ENCODE measurements at regions not wholly inside any gene's neighbourhood (a gene's known extent, or its start where the extent isn't known, plus 50 kb on each side); places are given as distances from the start of the nearest gene placed in this dataset.

DNA sequence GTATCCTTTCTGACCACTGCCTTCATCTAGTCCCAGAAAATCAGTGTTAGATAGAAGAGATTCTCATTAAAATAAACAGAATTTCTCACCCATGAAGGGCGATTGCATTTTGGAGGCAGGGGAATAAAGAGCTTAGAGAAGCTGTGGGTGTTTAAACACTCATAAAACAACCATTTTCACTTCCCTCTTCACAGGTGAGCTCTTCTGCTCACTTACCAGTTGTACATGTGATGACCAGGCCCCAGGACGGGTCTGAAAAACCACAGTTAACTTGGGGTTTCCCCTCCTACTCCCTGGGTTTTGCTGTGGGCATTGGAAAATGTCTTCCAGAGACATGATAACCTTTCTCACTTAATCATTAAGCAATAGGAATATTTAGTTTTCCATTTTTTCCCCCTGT lies 411.6 kb upstream of the DPP6 start:
- no peak overlapping the region for H2AFZ ChIP-seq (ENCODE audit: low read depth, low read length)
- no peak overlapping the region for H3K4me3 ChIP-seq (ENCODE audit: insufficient read depth, low read depth, low read length)
- H3K27ac Mint-ChIP-seq (ENCODE audit: unreplicated experiment), result no peak overlapping the region
- H3K27me3 ChIP-seq (ENCODE audit: insufficient read depth, low read length), result no peaks in the 10 kb centered on the region
- no peak for TF ChIP-seq CTCF (IDR thresholded peaks at IDR 0.05; ENCODE audit: insufficient read depth, low read depth, low read length)
- no peak for TF ChIP-seq EZH2 (IDR thresholded peaks at IDR 0.05; ENCODE audit: insufficient read depth, low read length)
- no peaks in the 10 kb centered on the region for H3K36me3 Mint-ChIP-seq (ENCODE audit: low read depth, unreplicated experiment)
- H3K4me3 Mint-ChIP-seq (ENCODE audit: unreplicated experiment), result no peak overlapping the region
- H3K4me1 ChIP-seq (ENCODE audit: insufficient read depth, low read length), result no peaks in the 10 kb centered on the region
- no peaks in the 10 kb centered on the region for H4K20me1 ChIP-seq (ENCODE audit: insufficient read depth, low read length)
- DNase-seq (ENCODE audit: low read depth) (no peak), FAIRE-seq (no peak)
- H3K4me2 ChIP-seq (ENCODE audit: low read length), result no peak overlapping the region
- H3K9me3 ChIP-seq (ENCODE audit: insufficient read depth, low read depth, low read length), result peaks cover 2% of the 10 kb centered on the region
- H3K4me1 Mint-ChIP-seq (ENCODE audit: low read depth, unreplicated experiment), result no peaks in the 10 kb centered on the region
- H3K79me2 ChIP-seq (ENCODE audit: insufficient read depth, low read length), result no peaks in the 10 kb centered on the region
- H3K9ac ChIP-seq (ENCODE audit: low read length), result no peak overlapping the region
- no peaks in the 10 kb centered on the region for H3K27me3 Mint-ChIP-seq (ENCODE audit: low read depth, unreplicated experiment)
- no peak overlapping the region for H3K27ac ChIP-seq (ENCODE audit: low read depth, low read length)
- H3K36me3 ChIP-seq (ENCODE audit: insufficient read depth, low read length), result no peaks in the 10 kb centered on the region
- peaks cover 11% of the 10 kb centered on the region for H3K9me3 Mint-ChIP-seq (ENCODE audit: unreplicated experiment)

GRCh38 chr7:153641199-153641598 lies 411.0 kb upstream of the DPP6 start:
- H3K27me3 Mint-ChIP-seq (ENCODE audit: low read depth, unreplicated experiment), result no peaks in the 10 kb centered on the region
- no peak overlapping the region for H3K27ac ChIP-seq (ENCODE audit: low read depth, low read length)
- H3K9me3 ChIP-seq (ENCODE audit: insufficient read depth, low read depth, low read length), result peaks cover 2% of the 10 kb centered on the region
- TF ChIP-seq CTCF (IDR thresholded peaks at IDR 0.05; ENCODE audit: insufficient read depth, low read depth, low read length) (no peak), EZH2 (IDR thresholded peaks at IDR 0.05; ENCODE audit: insufficient read depth, low read length) (no peak)
- DNase-seq (ENCODE audit: low read depth) (no peak), FAIRE-seq (no peak)
- H3K27me3 ChIP-seq (ENCODE audit: insufficient read depth, low read length), result no peaks in the 10 kb centered on the region
- H2AFZ ChIP-seq (ENCODE audit: low read depth, low read length), result no peak overlapping the region
- no peaks in the 10 kb centered on the region for H4K20me1 ChIP-seq (ENCODE audit: insufficient read depth, low read length)
- peaks cover 13% of the 10 kb centered on the region for H3K9me3 Mint-ChIP-seq (ENCODE audit: unreplicated experiment)
- no peak overlapping the region for H3K9ac ChIP-seq (ENCODE audit: low read length)
- no peak overlapping the region for H3K4me3 ChIP-seq (ENCODE audit: insufficient read depth, low read depth, low read length)
- no peak overlapping the region for H3K27ac Mint-ChIP-seq (ENCODE audit: unreplicated experiment)
- no peaks in the 10 kb centered on the region for H3K4me1 Mint-ChIP-seq (ENCODE audit: low read depth, unreplicated experiment)
- no peaks in the 10 kb centered on the region for H3K36me3 ChIP-seq (ENCODE audit: insufficient read depth, low read length)
- H3K4me2 ChIP-seq (ENCODE audit: low read length), result no peak overlapping the region
- H3K4me1 ChIP-seq (ENCODE audit: insufficient read depth, low read length), result no peaks in the 10 kb centered on the region
- no peaks in the 10 kb centered on the region for H3K36me3 Mint-ChIP-seq (ENCODE audit: low read depth, unreplicated experiment)
- H3K79me2 ChIP-seq (ENCODE audit: insufficient read depth, low read length), result no peaks in the 10 kb centered on the region
- no peak overlapping the region for H3K4me3 Mint-ChIP-seq (ENCODE audit: unreplicated experiment)

DNA sequence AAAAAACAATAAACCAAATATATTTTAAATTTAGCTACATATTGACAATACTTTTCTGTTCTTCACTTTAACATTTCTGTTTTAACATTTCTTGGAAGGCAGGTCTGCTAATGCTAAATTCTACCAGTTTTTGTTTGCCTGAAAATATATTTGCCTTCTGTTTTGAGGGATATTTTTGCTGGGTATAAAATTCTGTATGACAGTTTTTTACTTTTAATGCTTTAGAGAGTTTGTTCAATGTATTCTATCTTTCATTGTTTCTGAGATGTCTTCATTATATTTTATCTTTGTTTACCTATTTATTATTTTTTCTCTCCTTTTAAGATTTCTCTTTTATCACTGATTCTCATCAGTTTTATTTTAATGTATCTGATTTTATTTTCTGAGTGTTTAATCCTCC lies 409.2 kb upstream of the DPP6 start:
- Histone ChIP-seq H4K20me1 (ENCODE audit: insufficient read depth, low read length) (no peaks in the 10 kb centered on the region), H3K27me3 (ENCODE audit: insufficient read depth, low read length) (no peaks in the 10 kb centered on the region), H3K4me3 (ENCODE audit: insufficient read depth, low read depth, low read length) (no peak overlapping the region), H3K4me2 (ENCODE audit: low read length) (no peak overlapping the region), H2AFZ (ENCODE audit: low read depth, low read length) (no peak overlapping the region), H3K4me1 (ENCODE audit: insufficient read depth, low read length) (no peaks in the 10 kb centered on the region), H3K79me2 (ENCODE audit: insufficient read depth, low read length) (no peaks in the 10 kb centered on the region), H3K36me3 (ENCODE audit: insufficient read depth, low read length) (no peaks in the 10 kb centered on the region), H3K27ac (ENCODE audit: low read depth, low read length) (no peak overlapping the region), H3K9ac (ENCODE audit: low read length) (no peak overlapping the region), H3K9me3 (ENCODE audit: insufficient read depth, low read depth, low read length) (peaks cover 4% of the 10 kb centered on the region)
- H3K27ac Mint-ChIP-seq (ENCODE audit: unreplicated experiment), result no peak overlapping the region
- no peaks in the 10 kb centered on the region for H3K36me3 Mint-ChIP-seq (ENCODE audit: low read depth, unreplicated experiment)
- H3K9me3 Mint-ChIP-seq (ENCODE audit: unreplicated experiment), result peaks cover 13% of the 10 kb centered on the region
- H3K27me3 Mint-ChIP-seq (ENCODE audit: low read depth, unreplicated experiment), result no peaks in the 10 kb centered on the region
- FAIRE-seq, result no peak
- no peaks in the 10 kb centered on the region for H3K4me1 Mint-ChIP-seq (ENCODE audit: low read depth, unreplicated experiment)
- TF ChIP-seq EZH2 (IDR thresholded peaks at IDR 0.05; ENCODE audit: insufficient read depth, low read length) (no peak), CTCF (IDR thresholded peaks at IDR 0.05; ENCODE audit: insufficient read depth, low read depth, low read length) (no peak)
- no peak overlapping the region for H3K4me3 Mint-ChIP-seq (ENCODE audit: unreplicated experiment)
- DNase-seq (ENCODE audit: low read depth), result no peak
